ENCODE measurements at regions not wholly inside any gene's neighbourhood (a gene's known extent, or its start where the extent isn't known, plus 50 kb on each side); places are given as distances from the start of the nearest gene placed in this dataset.

DNA sequence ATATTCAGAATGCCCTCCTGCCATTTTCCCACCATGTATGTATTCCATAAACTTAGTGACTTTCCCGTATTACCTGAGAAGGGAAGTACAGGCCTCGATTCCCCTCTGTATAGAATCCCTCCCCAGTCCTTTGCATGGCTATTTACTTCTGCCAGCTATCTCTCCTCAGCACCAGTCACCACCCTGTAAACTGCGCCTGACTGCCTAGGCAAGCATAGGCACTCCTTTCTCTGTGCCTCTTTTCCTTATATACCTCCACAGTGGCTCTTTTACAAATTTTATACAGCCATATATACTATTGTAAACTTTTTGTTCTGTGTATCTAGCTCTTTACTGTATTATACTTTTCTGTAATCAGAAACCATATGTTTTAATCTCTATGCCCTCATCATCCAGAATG lies 130.9 kb upstream of the TET2 start (continued):
- TF ChIP-seq, protein P1, sequence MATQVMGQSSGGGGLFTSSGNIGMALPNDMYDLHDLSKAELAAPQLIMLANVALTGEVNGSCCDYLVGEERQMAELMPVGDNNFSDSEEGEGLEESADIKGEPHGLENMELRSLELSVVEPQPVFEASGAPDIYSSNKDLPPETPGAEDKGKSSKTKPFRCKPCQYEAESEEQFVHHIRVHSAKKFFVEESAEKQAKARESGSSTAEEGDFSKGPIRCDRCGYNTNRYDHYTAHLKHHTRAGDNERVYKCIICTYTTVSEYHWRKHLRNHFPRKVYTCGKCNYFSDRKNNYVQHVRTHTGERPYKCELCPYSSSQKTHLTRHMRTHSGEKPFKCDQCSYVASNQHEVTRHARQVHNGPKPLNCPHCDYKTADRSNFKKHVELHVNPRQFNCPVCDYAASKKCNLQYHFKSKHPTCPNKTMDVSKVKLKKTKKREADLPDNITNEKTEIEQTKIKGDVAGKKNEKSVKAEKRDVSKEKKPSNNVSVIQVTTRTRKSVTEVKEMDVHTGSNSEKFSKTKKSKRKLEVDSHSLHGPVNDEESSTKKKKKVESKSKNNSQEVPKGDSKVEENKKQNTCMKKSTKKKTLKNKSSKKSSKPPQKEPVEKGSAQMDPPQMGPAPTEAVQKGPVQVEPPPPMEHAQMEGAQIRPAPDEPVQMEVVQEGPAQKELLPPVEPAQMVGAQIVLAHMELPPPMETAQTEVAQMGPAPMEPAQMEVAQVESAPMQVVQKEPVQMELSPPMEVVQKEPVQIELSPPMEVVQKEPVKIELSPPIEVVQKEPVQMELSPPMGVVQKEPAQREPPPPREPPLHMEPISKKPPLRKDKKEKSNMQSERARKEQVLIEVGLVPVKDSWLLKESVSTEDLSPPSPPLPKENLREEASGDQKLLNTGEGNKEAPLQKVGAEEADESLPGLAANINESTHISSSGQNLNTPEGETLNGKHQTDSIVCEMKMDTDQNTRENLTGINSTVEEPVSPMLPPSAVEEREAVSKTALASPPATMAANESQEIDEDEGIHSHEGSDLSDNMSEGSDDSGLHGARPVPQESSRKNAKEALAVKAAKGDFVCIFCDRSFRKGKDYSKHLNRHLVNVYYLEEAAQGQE (IDR thresholded peaks at IDR 0.05), result no peak
- TF ChIP-seq JUN (IDR thresholded peaks at IDR 0.05), result no peak

DNA sequence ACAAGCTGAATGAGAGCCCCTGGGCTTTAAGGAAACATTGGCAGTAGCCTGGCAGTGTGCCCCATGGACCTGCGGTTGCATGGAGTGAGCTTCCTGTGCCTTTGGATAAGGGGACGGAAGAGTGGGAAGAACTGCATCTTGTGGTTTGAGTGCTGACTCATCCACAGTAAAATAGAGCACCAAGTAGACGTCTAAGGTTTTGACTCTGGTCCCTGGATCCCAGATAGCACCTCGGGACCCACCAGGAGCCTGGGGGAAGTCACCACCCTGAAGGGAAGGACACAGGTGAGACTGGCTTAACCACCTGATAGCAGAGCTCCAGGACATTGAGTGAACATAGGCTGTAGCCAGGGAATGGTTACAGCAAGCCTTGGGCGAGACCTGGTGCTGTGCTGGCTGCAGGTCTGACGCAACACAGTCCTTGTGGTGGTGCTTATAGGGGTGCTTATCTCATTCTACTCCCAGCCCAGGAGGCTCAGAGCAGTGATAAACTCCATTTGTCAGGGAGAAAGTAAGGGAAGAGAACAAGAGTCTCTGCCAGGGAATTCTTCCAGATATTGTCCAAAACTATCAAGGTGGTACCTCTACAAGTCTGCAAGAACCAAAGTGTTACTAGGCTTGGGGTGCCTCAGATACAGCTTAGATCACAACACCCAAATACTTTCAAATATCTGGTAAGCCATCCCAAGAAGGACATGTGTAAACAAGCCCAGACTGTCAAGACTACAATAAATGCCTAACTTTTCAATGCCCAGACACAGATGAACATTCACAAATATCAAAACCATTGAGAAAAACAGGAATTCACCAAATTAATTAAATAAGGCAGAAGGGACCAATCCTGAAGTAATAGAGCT lies 123.6 kb upstream of the TET2 start:
- no peak overlapping the region for H3K4me3 ChIP-seq
- no peaks in the 10 kb centered on the region for H3K4me1 ChIP-seq
- FAIRE-seq (no peak), DNase-seq (ENCODE audit: low read depth in 1 of 2, low spot score in 1 of 2) (no peak), ATAC-seq (no peak)
- WGBS (ENCODE audit: missing lambda C conversion rate), result 59% methylated on average over 2 of the region's 6 CpGs
- ChIA-PET CTCF (interaction anchor here (0.6 kb wide), 1 partner anchor 15 kb away, joined by 6 read pairs; no protein-coding TSS in a partner anchor), POLR2A (no interaction called here)
- no peak for TF ChIP-seq EHF (CRISPR knock-in tag; IDR thresholded peaks at IDR 0.05)
- no peak for TF ChIP-seq HOXB13 (CRISPR knock-in tag; IDR thresholded peaks at IDR 0.05; ENCODE audit: low read depth)
- no peak for TF ChIP-seq MAZ (IDR thresholded peaks at IDR 0.05; ENCODE audit: borderline replicate concordance, low read depth, low read length)
- TF ChIP-seq, protein P2, sequence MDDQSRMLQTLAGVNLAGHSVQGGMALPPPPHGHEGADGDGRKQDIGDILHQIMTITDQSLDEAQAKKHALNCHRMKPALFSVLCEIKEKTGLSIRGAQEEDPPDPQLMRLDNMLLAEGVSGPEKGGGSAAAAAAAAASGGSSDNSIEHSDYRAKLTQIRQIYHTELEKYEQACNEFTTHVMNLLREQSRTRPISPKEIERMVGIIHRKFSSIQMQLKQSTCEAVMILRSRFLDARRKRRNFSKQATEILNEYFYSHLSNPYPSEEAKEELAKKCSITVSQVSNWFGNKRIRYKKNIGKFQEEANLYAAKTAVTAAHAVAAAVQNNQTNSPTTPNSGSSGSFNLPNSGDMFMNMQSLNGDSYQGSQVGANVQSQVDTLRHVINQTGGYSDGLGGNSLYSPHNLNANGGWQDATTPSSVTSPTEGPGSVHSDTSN (IDR thresholded peaks at IDR 0.05), result no peak
- TF ChIP-seq CEBPB (IDR thresholded peaks at IDR 0.05), result no peak
- no peak for TF ChIP-seq FOXS1 (CRISPR knock-in tag; IDR thresholded peaks at IDR 0.05)
- no peak for TF ChIP-seq CHD2 (IDR thresholded peaks at IDR 0.05; ENCODE audit: low read length, partially characterized antibody)
- no peak overlapping the region for H3K4me2 ChIP-seq
- no peaks in the 10 kb centered on the region for H3K9me3 ChIP-seq
- H3K27ac ChIP-seq, result no peak overlapping the region

DNA sequence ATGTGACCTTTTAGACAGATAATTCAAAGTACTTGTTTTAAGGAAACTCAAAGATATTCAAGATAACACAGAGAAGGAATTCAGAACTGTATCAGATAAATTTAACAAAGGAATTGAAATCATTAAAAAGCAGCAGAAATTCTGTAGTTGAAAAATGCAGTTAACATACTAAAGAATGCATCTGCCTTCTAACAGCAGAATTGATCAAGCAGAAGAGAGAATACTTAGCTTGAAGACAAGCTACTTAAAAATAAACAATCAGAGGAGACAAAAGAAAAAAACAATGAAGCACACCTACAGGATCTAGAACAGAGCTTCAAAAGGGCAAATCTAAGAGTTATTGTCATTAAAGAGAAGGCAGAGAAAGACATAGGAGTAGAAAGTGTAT lies 123.0 kb upstream of the TET2 start:
- Histone ChIP-seq H3K4me3 (no peak overlapping the region), H3K9me3 (no peaks in the 10 kb centered on the region), H3K4me1 (no peaks in the 10 kb centered on the region), H3K27ac (no peak overlapping the region), H3K4me2 (no peak overlapping the region)
- POLR2A ChIA-PET, result no interaction called here
- FAIRE-seq, result no peak
- no peak for TF ChIP-seq KDM5A (IDR thresholded peaks at IDR 0.05)
- TF ChIP-seq, protein P1 (IDR thresholded peaks at IDR 0.05), result no peak
- no peak for TF ChIP-seq FOSB (CRISPR knock-in tag; IDR thresholded peaks at IDR 0.05)
- no peak for TF ChIP-seq RCOR1 (IDR thresholded peaks at IDR 0.05; ENCODE audit: low read depth, low read length)
- TF ChIP-seq RARB (CRISPR knock-in tag; IDR thresholded peaks at IDR 0.05), result no peak
- TF ChIP-seq, protein P3, sequence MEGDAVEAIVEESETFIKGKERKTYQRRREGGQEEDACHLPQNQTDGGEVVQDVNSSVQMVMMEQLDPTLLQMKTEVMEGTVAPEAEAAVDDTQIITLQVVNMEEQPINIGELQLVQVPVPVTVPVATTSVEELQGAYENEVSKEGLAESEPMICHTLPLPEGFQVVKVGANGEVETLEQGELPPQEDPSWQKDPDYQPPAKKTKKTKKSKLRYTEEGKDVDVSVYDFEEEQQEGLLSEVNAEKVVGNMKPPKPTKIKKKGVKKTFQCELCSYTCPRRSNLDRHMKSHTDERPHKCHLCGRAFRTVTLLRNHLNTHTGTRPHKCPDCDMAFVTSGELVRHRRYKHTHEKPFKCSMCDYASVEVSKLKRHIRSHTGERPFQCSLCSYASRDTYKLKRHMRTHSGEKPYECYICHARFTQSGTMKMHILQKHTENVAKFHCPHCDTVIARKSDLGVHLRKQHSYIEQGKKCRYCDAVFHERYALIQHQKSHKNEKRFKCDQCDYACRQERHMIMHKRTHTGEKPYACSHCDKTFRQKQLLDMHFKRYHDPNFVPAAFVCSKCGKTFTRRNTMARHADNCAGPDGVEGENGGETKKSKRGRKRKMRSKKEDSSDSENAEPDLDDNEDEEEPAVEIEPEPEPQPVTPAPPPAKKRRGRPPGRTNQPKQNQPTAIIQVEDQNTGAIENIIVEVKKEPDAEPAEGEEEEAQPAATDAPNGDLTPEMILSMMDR (IDR thresholded peaks at IDR 0.05), result no peak
- no peak for TF ChIP-seq ESRRA (IDR thresholded peaks at IDR 0.05; ENCODE audit: borderline replicate concordance, low read length)
- no peak for TF ChIP-seq ZSCAN20 (CRISPR knock-in tag; IDR thresholded peaks at IDR 0.05)
- TF ChIP-seq ZC3H11A (IDR thresholded peaks at IDR 0.05), result no peak
- TF ChIP-seq POLR2AphosphoS2 (conservative IDR thresholded peaks at IDR 0.05; ENCODE audit: low read length), result no peak
- no peak for TF ChIP-seq FOXS1 (CRISPR knock-in tag; IDR thresholded peaks at IDR 0.05)
- no peak for TF ChIP-seq RAD21 (conservative IDR thresholded peaks at IDR 0.05 in 1 of 2, IDR thresholded peaks at IDR 0.05 in 1 of 2)
- CTCF ChIA-PET, result no interaction called here
- no peak for ATAC-seq
- no peak for DNase-seq (ENCODE audit: low read depth in 1 of 2, low spot score in 1 of 2)

Measured in A549 (cell line).